ENCODE measurements at regions not wholly inside any gene's neighbourhood (a gene's known extent, or its start where the extent isn't known, plus 50 kb on each side); places are given as distances from the start of the nearest gene placed in this dataset.

GRCh38 chr2:144947709-144948037 is 427.8 kb upstream of the ZEB2 start:
- Histone ChIP-seq H3F3A (replicated peaks; ENCODE audit: low read depth) (no peaks in the 10 kb centered on the region), H4K20me1 (replicated peaks; ENCODE audit: insufficient read depth) (no peaks in the 10 kb centered on the region), H3K4me2 (no peak overlapping the region), H3K4me3 (no peak overlapping the region), H2AFZ (no peak overlapping the region), H3K79me2 (replicated peaks; ENCODE audit: insufficient read depth) (no peaks in the 10 kb centered on the region), H3K27ac (ENCODE audit: low read depth) (no peak overlapping the region), H3K27me3 (ENCODE audit: insufficient read depth) (no peaks in the 10 kb centered on the region), H3K9me2 (ENCODE audit: insufficient read depth) (no peaks in the 10 kb centered on the region), H3K4me1 (ENCODE audit: insufficient read depth) (no peaks in the 10 kb centered on the region), H3K36me3 (ENCODE audit: insufficient read depth) (no peaks in the 10 kb centered on the region)
- Mint-ChIP-seq H3K4me3 (no peak overlapping the region), H3K9me3 (no peaks in the 10 kb centered on the region), H3K27ac (no peak overlapping the region), H3K36me3 (ENCODE audit: low read depth) (no peaks in the 10 kb centered on the region), H3K4me1 (peaks cover 13% of the 10 kb centered on the region), H3K27me3 (ENCODE audit: insufficient read depth, low read depth, poor library complexity) (no peaks in the 10 kb centered on the region)
- ATAC-seq (no peak), DNase-seq (ENCODE audit: low spot score) (no peak)
- TF ChIP-seq REST (IDR thresholded peaks at IDR 0.05; ENCODE audit: unreplicated experiment) (no peak), JUNB (IDR thresholded peaks at IDR 0.05; ENCODE audit: unreplicated experiment) (no peak), CREB1 (CRISPR knock-in tag; IDR thresholded peaks at IDR 0.05; ENCODE audit: low read depth) (no peak), EZH2phosphoT487 (IDR thresholded peaks at IDR 0.05; ENCODE audit: unreplicated experiment) (no peak), POLR2AphosphoS5 (IDR thresholded peaks at IDR 0.05; ENCODE audit: low read depth) (no peak), STAT1 (IDR thresholded peaks at IDR 0.05; ENCODE audit: unreplicated experiment) (no peak), NANOG (IDR thresholded peaks at IDR 0.05; ENCODE audit: borderline replicate concordance) (no peak), ZNF331 (CRISPR knock-in tag; IDR thresholded peaks at IDR 0.05; ENCODE audit: low read depth) (no peak), ZNF462 (CRISPR knock-in tag; IDR thresholded peaks at IDR 0.05) (no peak), ETS1 (IDR thresholded peaks at IDR 0.05) (no peak), CTCF (conservative IDR thresholded peaks at IDR 0.05; ENCODE audit: low read depth in 2 of 2) (no peak), ZNF114 (CRISPR knock-in tag; IDR thresholded peaks at IDR 0.05) (no peak)

All from GM23338 (cell line).